ENCODE measurements at regions not wholly inside any gene's neighbourhood (a gene's known extent, or its start where the extent isn't known, plus 50 kb on each side); places are given as distances from the start of the nearest gene placed in this dataset.

GRCh38 chr14:101498526-101498860, 62.8 kb upstream of the DIO3 start:
- BruUV-seq (replicated peaks): no TSS peak
- H3K36me3 ChIP-seq (ENCODE audit: control insufficient read depth in 1 of 2, insufficient read depth in 2 of 2, low read length in 2 of 2): no peaks in the 10 kb centered on the region
- no peaks in the 10 kb centered on the region for H3K79me2 ChIP-seq (ENCODE audit: insufficient read depth, low read length)
- ChIA-PET POLR2A (no interaction called here), CTCF (no interaction called here), RAD21 (ENCODE audit: low non-redundant PET in 1 of 2, low total read pairs in 2 of 2, uncharacterized antibody in 2 of 2, unreplicated experiment in 2 of 2) (no interaction called here)
- H3K9me3 ChIP-seq (ENCODE audit: control insufficient read depth in 1 of 2, insufficient read depth in 1 of 2, low read depth in 1 of 2, low read length in 2 of 2): no peaks in the 10 kb centered on the region
- DNase-seq (ENCODE audit: low read depth, low spot score) (no peak), ATAC-seq (no peak)
- no peak for TF ChIP-seq ZNF274 (IDR thresholded peaks at IDR 0.05; ENCODE audit: low read depth, low read length)
- no peak for TF ChIP-seq POLR2AphosphoS5 (IDR thresholded peaks at IDR 0.05; ENCODE audit: low read depth, low read length)
- TF ChIP-seq EGR1 (IDR thresholded peaks at IDR 0.05; ENCODE audit: low read depth): no peak
- no peak for TF ChIP-seq REST (IDR thresholded peaks at IDR 0.05; ENCODE audit: low read depth)
- no peak for TF ChIP-seq ZBTB33 (IDR thresholded peaks at IDR 0.05; ENCODE audit: extremely low read depth, insufficient replicate concordance, low read length)
- no peak for TF ChIP-seq ZFX (IDR thresholded peaks at IDR 0.05)
- TF ChIP-seq EZH2 (IDR thresholded peaks at IDR 0.05): no peak
- TF ChIP-seq ATF3 (IDR thresholded peaks at IDR 0.05): no peak
- no peak overlapping the region for H3K9ac ChIP-seq (ENCODE audit: low read length)
- H3K4me2 ChIP-seq (ENCODE audit: low read length): no peak overlapping the region
- no peaks in the 10 kb centered on the region for H3K9me2 ChIP-seq (ENCODE audit: insufficient read depth)
- no peaks in the 10 kb centered on the region for H4K20me1 ChIP-seq (ENCODE audit: insufficient read depth)
- no peak overlapping the region for H3K27ac ChIP-seq (ENCODE audit: low read depth, low read length)
- no peak overlapping the region for H3K4me3 ChIP-seq (replicated peaks in 1 of 2; ENCODE audit: low read depth in 1 of 2, low read length in 2 of 2)
- intact Hi-C loops (cut with micrococcal nuclease): no loop called here
- no peak overlapping the region for H2AFZ ChIP-seq (ENCODE audit: low read depth, low read length, poor library complexity, severe bottlenecking)
- no peaks in the 10 kb centered on the region for H3K4me1 ChIP-seq (ENCODE audit: control insufficient read depth in 1 of 2, insufficient read depth in 2 of 2, low read length in 2 of 2)
- H3K27me3 ChIP-seq (ENCODE audit: insufficient read depth, low read length): no peaks in the 10 kb centered on the region
